ENCODE measurements at regions not wholly inside any gene's neighbourhood (a gene's known extent, or its start where the extent isn't known, plus 50 kb on each side); places are given as distances from the start of the nearest gene placed in this dataset.

DNA sequence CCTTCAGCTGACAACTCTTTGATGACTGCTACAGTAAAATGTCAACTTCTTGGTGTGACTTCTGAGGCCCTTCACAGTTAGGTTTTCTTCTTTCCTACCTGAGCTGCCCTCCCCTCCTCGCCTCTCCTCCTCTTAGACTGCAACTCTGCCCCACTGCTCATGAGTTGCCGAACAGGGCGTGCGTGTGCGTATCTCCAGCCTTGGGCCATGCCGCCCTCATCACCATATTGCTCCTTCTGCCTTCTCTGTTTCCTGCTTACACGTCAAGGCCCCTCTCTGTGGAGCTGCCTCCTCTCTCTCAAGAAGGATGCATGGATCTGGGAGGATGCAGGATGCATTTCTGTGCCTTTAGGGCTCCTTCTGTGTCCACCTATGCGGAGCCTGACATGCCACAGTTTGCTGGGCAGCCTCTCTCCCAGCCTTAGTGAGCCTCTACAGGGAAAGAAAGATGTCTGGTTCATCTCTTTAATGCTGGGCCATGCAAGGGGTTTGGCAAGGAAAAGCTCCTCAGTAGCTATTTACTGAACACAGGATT is 205.9 kb downstream of the RPLP1 start (continued):
- TF ChIP-seq ATF3 (IDR thresholded peaks at IDR 0.05) (no peak), YY1 (IDR thresholded peaks at IDR 0.05) (no peak), HNF4A (conservative IDR thresholded peaks at IDR 0.05) (no peak)

- Histone ChIP-seq H3K9ac (ENCODE audit: low read depth in 1 of 2, low read length in 2 of 2) (no peak overlapping the region), H3K4me1 (ENCODE audit: control insufficient read depth in 4 of 4, insufficient read depth in 4 of 4, low read length in 3 of 4) (no peaks in the 10 kb centered on the region), H3K27ac (ENCODE audit: low read depth in 1 of 2, low read length in 2 of 2) (no peak overlapping the region), H3K27me3 (ENCODE audit: control insufficient read depth in 4 of 4, insufficient read depth in 4 of 4, low read length in 3 of 4) (no peaks in the 10 kb centered on the region), H3K4me3 (ENCODE audit: low read depth in 1 of 3, low read length in 3 of 3) (no peak overlapping the region), H3K36me3 (ENCODE audit: control insufficient read depth in 4 of 4, insufficient read depth in 3 of 4, low read depth in 1 of 4, low read length in 3 of 4) (no peaks in the 10 kb centered on the region), H3K9me3 (ENCODE audit: control insufficient read depth in 4 of 4, low read length in 3 of 4) (no peaks in the 10 kb centered on the region)
- no peak for TF ChIP-seq GABPA (IDR thresholded peaks at IDR 0.05 in 1 of 2, conservative IDR thresholded peaks at IDR 0.05 in 1 of 2)
- TF ChIP-seq, protein P1, sequence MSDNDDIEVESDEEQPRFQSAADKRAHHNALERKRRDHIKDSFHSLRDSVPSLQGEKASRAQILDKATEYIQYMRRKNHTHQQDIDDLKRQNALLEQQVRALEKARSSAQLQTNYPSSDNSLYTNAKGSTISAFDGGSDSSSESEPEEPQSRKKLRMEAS (IDR thresholded peaks at IDR 0.05), result no peak
- no peak for TF ChIP-seq RXRA (IDR thresholded peaks at IDR 0.05)
- TF ChIP-seq HNF4G (IDR thresholded peaks at IDR 0.05), result no peak
- TF ChIP-seq, protein P2, sequence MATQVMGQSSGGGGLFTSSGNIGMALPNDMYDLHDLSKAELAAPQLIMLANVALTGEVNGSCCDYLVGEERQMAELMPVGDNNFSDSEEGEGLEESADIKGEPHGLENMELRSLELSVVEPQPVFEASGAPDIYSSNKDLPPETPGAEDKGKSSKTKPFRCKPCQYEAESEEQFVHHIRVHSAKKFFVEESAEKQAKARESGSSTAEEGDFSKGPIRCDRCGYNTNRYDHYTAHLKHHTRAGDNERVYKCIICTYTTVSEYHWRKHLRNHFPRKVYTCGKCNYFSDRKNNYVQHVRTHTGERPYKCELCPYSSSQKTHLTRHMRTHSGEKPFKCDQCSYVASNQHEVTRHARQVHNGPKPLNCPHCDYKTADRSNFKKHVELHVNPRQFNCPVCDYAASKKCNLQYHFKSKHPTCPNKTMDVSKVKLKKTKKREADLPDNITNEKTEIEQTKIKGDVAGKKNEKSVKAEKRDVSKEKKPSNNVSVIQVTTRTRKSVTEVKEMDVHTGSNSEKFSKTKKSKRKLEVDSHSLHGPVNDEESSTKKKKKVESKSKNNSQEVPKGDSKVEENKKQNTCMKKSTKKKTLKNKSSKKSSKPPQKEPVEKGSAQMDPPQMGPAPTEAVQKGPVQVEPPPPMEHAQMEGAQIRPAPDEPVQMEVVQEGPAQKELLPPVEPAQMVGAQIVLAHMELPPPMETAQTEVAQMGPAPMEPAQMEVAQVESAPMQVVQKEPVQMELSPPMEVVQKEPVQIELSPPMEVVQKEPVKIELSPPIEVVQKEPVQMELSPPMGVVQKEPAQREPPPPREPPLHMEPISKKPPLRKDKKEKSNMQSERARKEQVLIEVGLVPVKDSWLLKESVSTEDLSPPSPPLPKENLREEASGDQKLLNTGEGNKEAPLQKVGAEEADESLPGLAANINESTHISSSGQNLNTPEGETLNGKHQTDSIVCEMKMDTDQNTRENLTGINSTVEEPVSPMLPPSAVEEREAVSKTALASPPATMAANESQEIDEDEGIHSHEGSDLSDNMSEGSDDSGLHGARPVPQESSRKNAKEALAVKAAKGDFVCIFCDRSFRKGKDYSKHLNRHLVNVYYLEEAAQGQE (IDR thresholded peaks at IDR 0.05), result no peak
- no peak for TF ChIP-seq HNF4A (conservative IDR thresholded peaks at IDR 0.05)
- TF ChIP-seq EGR1 (IDR thresholded peaks at IDR 0.05; ENCODE audit: low read depth in 2 of 2), result no peak
- no peak for TF ChIP-seq SP1 (IDR thresholded peaks at IDR 0.05)
- no peak for TF ChIP-seq FOXA1 (IDR thresholded peaks at IDR 0.05)
- no peak for DNase-seq (ENCODE audit: low spot score)
- WGBS, result 96% methylated on average over 5 of the region's 5 CpGs
Observed at GRCh38 chr15:69659454-69660050, 206.9 kb downstream of the RPLP1 start.

- Histone ChIP-seq H3K4me1 (ENCODE audit: control insufficient read depth in 4 of 4, insufficient read depth in 4 of 4, low read length in 3 of 4) (no peaks in the 10 kb centered on the region), H3K9me3 (ENCODE audit: control insufficient read depth in 4 of 4, low read length in 3 of 4) (no peaks in the 10 kb centered on the region), H3K4me3 (ENCODE audit: low read depth in 1 of 3, low read length in 3 of 3) (no peak overlapping the region), H3K36me3 (ENCODE audit: control insufficient read depth in 4 of 4, insufficient read depth in 3 of 4, low read depth in 1 of 4, low read length in 3 of 4) (no peaks in the 10 kb centered on the region), H3K27me3 (ENCODE audit: control insufficient read depth in 4 of 4, insufficient read depth in 4 of 4, low read length in 3 of 4) (no peaks in the 10 kb centered on the region), H3K27ac (ENCODE audit: low read depth in 1 of 2, low read length in 2 of 2) (no peak overlapping the region), H3K9ac (ENCODE audit: low read depth in 1 of 2, low read length in 2 of 2) (no peak overlapping the region)
- WGBS, result 91% methylated on average over 2 of the region's 2 CpGs
- DNase-seq (ENCODE audit: low spot score), result no peak
- TF ChIP-seq, protein P1 (IDR thresholded peaks at IDR 0.05), result no peak
- no peak for TF ChIP-seq EGR1 (IDR thresholded peaks at IDR 0.05; ENCODE audit: low read depth in 2 of 2)
- TF ChIP-seq TAF1 (conservative IDR thresholded peaks at IDR 0.05), result no peak
- no peak for TF ChIP-seq NR2F2 (IDR thresholded peaks at IDR 0.05)
- no peak for TF ChIP-seq FOXA2 (IDR thresholded peaks at IDR 0.05)
- TF ChIP-seq, protein P3, sequence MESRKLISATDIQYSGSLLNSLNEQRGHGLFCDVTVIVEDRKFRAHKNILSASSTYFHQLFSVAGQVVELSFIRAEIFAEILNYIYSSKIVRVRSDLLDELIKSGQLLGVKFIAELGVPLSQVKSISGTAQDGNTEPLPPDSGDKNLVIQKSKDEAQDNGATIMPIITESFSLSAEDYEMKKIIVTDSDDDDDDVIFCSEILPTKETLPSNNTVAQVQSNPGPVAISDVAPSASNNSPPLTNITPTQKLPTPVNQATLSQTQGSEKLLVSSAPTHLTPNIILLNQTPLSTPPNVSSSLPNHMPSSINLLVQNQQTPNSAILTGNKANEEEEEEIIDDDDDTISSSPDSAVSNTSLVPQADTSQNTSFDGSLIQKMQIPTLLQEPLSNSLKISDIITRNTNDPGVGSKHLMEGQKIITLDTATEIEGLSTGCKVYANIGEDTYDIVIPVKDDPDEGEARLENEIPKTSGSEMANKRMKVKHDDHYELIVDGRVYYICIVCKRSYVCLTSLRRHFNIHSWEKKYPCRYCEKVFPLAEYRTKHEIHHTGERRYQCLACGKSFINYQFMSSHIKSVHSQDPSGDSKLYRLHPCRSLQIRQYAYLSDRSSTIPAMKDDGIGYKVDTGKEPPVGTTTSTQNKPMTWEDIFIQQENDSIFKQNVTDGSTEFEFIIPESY (IDR thresholded peaks at IDR 0.05), result no peak
- no peak for TF ChIP-seq YY1 (IDR thresholded peaks at IDR 0.05)
- TF ChIP-seq GABPA (IDR thresholded peaks at IDR 0.05 in 1 of 2, conservative IDR thresholded peaks at IDR 0.05 in 1 of 2), result no peak
- TF ChIP-seq RXRA (IDR thresholded peaks at IDR 0.05), result no peak
- TF ChIP-seq ATF3 (IDR thresholded peaks at IDR 0.05), result no peak
- TF ChIP-seq CTCF (IDR thresholded peaks at IDR 0.05; ENCODE audit: low read depth, low read length, missing input control), result no peak
- TF ChIP-seq, protein P2 (IDR thresholded peaks at IDR 0.05), result no peak
- no peak for TF ChIP-seq HNF4G (IDR thresholded peaks at IDR 0.05)
- TF ChIP-seq HNF4A (conservative IDR thresholded peaks at IDR 0.05), result no peak
- no peak for TF ChIP-seq FOXA1 (IDR thresholded peaks at IDR 0.05)
- no peak for TF ChIP-seq SP1 (IDR thresholded peaks at IDR 0.05)
Observed at GRCh38 chr15:69660114-69660513, 207.5 kb downstream of the RPLP1 start.

Measured in liver (tissue), 8 donors.